Smooth muscle cell of the brain vasculature (primary cell): ENCODE measurements at regions not wholly inside any gene's neighbourhood (a gene's known extent, or its start where the extent isn't known, plus 50 kb on each side); places are given as distances from the start of the nearest gene placed in this dataset.
"Not testable (repeated sequence)": the region's sequence is repeated elsewhere in the genome, so short reads cannot be mapped to it uniquely, and the experiment has no call there.

ENCODE experiments used
- DNase-seq: peaks from one replicate; pipeline ENCODE4 v3.0.0-alpha.2; 2012; ENCODE audit warnings: low read depth, low spot score

DNA sequence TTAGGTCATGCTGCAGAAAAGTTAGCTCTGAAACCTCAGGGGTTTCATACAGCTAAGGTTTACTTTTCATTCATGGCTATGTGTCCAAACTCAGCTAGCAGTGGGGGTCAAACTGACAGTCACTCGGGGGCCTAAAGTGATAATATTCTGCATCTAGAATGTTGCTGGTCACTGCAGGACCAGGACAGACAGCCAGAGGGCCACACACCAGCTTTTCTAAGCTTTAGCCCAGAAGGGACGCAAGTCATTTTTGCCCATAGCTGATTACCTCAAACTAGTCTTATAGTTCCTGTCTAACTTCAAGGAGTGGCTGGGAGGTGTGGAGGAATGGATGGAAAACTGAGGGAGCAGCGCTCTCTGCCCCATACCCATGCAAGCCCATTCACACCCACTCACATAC is 163.0 kb upstream of the NLRP1 start:
- DNase-seq, result no peak

DNA sequence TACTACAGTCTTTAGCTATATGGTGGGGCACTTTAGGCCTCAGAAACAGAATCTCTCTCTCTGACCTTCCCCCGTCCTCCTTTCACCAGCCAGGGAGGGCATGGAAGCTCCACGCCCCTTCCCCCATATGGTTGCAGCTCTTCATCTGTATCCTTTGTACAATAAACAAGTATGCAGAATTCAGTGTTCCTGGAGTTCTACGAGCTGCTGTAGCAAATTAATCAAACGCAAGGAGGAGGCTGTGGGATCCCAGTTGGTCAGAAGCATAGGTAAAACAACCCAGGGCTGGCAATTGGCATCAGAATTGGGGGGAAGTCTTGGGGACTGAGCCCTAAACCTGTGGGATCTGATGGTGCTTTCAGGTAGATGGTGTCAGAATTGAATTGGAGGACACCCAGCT is 163.7 kb upstream of the NLRP1 start:
- DNase-seq, result no peak

DNA sequence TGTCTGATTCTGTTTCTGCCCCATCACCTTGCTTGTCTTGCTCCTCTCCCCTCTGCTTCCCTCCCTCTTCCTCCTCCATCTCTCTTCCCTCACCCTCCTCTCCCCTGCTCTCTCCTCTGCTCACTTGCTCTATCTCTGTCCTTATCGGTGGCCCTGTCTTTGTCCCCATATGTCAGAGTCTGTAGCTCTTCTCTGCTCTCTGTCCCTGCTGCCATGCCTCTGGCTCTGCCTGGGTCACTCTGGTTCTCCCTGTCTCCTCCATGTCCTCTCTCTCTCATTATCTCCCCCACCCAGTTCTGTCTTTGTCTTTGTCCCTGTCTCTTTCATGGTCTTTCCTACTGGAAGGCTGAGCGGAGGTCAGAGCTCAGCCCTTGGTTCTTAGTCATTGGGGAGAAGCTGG is 169.1 kb upstream of the NLRP1 start:
- no peak for DNase-seq

DNA sequence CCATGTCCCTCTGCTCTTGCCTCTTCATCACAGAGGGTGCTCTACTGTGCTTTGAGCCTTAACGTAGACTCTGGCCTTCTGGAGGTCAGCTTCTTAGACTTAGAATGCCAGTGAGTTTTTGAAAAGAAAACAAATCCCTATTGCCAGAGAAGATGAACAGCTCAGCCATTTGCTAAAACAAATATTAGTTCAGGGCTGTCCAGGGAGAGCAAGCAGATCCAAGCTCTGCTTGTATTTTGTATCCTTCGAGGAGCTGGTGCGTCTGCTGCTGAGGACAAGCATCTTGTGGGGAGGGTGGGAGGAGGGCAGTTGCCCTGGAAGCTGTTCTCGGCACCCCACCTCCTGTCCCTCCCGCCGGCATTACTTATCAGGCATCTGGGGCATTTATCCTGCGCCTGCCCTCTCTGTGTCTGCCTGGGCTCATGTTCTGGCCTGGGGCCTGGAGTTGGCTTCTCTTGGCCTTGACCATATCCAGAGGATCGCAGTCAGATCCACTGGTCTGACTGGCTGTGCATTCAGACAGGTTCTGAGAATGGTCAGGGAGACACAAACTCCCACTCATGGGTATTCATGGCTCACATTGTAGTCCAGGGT is 173.1 kb upstream of the NLRP1 start:
- DNase-seq, result no peak

DNA sequence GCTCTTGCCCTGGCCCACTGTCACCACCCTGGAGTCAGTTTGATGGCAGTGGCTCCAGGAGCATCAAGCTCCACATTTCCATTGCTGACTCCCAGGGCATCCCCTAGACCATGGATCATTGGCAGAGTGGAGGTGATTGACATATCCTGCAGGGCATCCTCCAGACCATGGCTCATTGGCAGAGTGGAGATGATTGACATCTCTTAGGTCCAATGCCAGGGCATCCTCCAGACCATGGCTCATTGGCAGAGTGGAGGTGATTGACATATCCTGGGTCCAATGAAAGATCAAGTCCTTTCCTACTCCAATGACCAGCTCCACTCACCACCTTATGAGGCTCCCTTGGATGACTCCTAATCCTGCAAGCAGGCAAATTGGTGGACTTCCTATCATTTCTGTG is 174.3 kb upstream of the NLRP1 start:
- DNase-seq, result no peak

DNA sequence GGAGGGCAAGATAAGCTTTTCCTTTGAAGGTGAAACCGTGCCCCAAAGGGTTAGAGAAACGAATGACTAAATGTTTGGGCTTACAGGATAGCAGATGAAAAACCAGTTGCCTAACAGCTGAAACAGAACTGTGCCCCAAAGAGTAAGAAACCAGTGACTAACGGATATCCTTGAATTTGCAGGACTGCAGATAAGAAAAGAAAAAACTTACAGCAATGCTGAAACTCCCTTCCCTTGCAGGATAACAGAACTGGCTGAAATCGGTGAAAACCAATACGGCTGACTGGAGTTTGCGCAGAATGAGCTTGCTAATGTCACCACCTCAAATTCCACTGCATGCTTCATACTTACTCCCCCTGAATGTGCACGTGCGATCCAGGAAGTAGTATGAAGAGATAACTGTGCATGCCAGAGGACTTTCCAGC is 175.2 kb upstream of the NLRP1 start:
- no peak for DNase-seq

DNA sequence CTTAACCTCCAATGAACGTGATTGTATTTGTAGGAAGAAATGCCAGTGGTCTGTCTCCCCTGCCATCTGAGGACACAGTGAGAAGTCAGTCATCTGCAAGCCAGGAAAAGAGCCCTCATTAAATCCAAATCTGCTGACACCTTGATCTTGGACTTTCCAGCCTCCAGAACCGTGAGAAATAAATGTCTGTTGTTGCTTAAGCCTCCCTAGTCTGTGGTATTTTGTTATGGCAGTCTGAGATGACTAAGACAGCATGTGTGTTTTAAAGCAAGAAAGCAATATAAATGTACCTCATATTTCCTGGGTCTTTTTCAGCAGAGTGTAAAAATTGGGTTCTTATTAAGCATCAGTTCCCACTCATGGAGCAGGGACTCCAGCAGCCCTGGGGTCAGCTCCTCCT is 177.9 kb upstream of the NLRP1 start:
- no peak for DNase-seq

DNA sequence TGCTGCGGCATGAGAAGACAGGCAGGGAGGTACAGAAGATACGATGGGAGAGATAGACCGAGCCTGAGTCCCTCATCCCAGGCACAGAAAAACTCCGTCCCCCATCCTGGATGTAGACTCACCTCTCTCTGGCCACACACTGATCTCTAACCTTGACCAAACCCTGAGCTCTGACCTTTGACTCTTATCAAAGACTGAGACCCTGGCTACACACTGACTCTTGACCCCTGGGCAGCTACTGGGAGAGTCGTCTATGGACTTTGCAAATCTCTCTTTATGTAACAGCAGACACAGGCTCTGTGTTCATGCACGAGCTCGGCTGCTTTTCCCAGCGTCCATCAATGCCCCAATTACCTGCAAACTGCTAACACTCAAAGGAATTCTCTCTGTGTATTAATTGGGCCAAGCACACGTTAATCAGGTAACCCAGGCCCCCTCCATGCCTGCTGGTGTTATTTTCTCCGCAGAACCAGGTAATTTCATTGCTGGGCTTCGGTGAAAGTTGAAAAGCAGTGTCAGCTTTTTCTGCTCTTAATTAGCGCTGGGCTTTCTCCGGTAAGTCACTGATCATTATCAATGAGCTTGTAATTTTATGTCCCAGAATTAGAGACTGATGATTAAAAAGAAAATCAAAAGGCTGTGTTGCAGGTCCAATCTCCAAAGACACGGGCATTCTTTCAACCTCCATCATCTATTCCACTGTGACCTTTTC is 179.4 kb upstream of the NLRP1 start:
- DNase-seq, result no peak

DNA sequence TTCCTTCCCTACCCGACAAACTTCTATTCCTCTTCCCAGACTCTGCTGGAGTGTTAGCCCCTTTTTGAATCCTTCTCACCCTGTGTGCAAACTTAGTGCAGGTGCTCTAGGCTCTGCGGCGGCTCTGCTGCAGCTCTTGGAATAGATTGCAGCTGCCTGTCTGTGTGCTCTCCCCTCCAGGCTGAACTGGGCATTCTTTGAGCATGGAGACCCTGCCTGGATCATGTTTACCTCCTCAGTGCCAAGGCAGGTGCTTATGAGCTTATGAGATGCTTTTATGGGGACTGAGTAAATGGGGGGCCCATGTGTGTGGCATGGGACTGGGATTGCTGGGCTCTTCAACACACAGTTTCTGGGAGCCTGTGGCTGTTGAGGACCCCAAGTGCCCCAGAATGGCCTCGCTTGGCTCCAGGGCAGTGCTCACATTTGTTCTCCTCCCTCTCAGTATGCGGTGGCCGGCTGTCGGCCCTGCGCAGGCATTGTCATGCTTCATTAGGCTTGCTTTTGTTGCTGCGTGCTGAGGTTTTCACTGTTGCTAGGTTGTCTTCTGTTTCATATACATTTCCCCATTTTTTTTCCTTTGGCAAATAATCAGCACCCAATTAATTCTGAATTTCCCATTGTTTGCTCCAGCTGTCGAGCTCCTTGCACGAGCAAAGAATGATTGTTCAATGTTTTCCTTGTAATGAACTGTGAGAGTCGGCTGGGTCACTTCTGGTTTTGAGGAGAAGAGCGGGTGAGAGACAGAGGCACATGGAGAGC is 185.5 kb upstream of the NLRP1 start:
- DNase-seq, result no peak

DNA sequence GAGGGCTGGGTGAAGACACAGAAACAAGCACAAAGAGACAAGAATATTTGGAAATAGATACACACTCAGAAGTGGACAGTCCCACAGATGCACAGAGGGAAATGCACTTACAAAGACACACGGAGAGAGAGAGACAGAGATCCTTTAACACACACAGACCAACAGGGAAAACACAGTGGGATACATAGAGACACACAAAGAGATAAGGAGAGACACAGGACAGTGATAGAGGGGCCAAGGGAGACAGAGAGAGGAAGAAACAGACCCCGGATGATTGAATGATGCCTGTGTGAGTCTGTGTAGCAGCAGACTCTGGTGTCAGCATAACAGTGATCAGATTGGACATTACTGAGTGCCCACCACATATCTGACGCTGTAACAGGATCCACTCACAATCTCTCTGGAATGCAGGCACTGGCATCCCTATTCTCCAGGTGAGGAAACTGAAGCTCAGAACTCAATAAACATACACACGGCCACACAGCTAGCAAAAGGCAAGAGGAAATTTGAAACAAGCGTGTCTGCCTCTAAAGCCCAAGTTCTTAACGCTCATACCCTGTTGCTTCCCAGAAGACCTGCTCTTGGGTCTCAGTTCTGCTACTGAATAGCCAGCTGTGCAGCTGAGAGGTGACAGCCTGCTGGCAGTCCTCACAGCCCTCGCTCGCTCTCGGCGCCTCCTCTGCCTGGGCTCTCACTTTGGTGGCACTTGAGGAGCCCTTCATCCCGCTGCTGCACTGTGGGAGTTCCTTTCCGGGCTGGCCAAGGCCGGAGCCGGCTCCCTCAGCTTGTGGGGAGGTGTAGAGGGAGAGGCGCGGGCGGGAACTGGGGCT is 186.3 kb upstream of the NLRP1 start:
- DNase-seq, result no peak

DNA sequence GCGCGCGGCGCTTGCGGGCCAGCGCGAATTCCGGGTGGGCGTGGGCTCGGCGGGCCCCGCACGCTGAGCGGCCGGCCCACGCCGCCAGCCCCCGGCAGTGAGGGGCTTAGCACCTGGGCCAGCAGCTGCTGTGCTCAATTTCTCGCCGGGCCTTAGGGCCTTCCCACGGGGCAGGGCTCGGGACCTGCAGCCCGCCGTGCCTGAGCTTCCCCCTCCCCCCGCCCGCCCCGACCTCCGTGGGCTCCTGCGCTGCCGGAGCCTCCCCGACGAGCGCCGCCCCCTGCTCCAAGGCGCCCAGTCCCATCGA is 186.9 kb upstream of the NLRP1 start:
- not testable (repeated sequence) for DNase-seq

DNA sequence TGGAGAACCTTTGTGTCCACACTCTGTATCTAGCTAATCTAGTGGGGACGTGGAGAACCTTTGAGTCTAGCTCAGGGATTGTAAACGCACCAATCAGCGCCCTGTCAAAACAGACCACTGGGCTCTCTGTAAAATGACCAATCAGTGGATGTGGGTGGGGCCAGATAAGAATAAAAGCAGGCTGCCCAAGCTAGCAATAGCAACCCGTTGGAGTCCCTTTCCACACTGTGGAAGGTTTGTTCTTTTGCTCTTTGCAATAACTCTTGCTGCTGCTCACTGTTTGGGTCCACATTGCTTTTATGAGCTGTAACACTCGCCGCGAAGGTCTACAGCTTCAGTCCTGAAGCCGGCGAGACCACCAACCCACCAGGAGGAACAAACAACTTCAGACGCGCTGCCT is 187.7 kb upstream of the NLRP1 start:
- not testable (repeated sequence) for DNase-seq

DNA sequence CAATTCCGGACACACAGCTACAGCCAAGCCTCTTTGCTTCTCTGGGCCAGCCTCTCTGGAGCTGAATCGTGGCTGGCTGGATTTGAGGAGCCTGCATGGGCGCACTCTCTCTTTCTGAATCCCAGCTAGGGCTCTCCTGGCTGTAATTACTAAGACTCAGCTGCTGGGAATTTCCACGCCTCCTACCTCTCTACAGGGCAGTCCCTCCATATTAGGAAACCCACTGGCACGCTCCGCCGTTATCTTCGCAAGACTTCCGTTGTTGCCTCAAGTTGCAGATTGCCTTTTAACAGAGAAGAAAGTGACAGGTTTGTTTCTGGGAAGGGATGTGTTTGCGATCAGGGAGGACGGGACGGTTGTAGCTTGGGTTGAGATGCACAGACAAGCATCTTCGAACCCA is 188.4 kb upstream of the NLRP1 start:
- DNase-seq, result no peak

DNA sequence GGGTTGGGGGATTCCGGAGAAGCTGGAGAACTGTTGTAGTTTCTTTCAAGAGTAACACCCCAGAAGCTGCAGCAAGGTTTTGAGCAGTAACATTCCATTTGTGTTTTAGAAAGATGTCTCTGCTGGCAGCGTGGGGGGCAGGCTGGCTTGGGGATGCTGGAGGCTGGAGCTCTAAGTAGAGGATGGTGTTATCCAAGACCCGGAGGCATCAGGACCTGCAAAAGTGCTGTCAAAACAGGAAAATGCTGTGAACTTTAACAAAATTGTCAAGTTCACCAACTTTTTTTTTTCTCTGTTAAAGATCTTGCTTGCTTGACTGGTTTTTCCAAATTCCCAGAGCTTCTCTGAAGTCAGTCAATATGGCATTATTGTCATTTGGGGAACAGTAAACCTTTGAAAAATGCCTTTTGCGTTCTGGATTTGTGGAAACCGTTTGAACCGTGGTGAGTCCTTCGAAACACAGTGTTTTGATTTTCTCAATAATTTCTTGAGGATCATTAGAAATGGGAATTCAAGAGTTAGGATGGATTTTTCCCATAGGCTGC is 189.6 kb upstream of the NLRP1 start:
- DNase-seq, result no peak

DNA sequence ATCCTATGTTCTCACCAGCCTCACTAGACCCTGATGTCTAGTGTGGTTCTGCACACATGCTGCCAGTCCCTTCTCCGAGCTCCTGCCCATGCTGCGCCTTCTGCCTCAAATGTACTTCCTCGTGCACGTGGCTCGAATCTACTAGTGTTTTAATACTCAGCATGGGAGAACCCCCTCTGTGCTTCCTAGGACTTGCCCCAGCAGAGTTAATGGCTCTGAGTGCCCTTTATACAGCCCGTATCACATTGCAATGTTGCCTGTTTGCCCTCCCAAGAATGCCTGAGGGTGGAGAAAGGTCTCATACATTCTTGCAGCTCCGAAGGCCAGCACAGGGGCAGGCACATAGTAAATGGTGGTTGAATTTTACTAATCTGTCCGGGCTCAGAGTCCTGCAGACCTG is 190.8 kb upstream of the NLRP1 start:
- DNase-seq, result no peak

DNA sequence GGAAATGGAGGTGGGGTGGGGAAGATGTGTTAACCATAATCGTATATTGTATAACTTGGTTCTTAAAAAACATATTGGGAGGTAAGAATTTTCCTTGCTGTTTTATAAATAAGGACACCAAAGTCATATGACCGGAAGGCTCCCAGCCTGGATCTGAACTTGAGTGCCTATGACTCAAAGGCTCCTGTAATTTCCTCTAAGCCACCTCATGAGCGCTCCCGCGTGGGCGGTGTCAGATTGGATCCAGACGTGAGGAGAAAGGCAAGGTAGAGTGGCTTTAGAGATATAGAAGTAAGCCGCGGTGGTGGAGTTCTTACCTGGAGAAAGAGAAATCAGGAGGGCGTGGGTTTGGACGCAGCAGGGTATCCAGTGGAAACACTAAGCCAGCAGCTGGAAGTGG is 196.2 kb upstream of the NLRP1 start:
- DNase-seq, result peak; percentile 18

DNA sequence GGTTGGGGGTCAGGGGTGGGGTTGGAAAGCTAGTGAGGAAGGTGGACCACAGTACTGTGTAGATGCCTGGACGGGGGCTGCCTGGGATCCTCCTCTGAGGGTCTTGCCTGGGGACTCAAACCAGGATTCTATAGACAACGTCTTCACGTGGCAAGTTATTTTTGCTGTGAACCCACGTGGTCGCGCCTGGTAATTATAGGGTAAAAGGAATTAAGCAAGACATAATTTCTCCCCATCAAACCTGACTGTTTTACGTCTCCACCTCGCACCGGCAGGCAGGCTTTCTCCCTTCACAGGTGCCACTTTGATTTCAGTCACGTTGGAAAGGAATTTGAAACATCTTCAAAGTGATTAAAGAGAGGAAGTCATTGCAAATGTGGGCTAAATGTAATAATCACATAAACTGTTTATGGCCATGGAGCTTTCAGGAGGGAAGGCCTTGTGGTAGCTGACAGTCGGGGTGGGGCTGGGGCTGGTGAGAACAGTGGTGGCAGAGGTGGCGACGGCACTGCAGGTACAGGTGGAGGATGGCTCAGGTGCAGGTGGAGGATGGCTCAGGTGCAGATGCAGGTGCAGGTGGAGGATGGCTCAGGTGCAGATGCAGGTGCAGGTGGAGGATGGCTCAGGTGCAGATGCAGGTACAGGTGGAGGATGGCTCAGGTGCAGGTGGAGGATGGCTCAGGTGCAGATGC is 197.1 kb upstream of the NLRP1 start:
- no peak for DNase-seq

DNA sequence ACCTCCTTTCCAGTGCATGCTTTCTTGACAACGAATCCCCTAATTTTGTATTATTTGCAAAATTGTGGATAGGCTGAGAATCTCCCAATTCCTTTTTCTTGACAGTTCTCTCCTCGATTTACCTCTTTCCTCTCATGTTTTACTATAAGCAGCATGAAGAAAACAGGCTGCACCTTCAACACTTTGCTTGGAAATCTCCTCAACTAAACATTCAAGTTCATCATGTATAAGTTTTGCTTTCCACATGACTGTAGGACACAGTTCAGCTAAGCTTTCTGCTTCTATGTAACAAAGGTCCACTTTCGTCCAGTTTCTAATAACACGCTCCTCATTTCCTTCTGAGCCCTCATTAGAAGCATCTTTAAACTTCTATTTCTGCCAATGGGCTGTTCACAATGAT is 199.0 kb upstream of the NLRP1 start:
- no peak for DNase-seq

DNA sequence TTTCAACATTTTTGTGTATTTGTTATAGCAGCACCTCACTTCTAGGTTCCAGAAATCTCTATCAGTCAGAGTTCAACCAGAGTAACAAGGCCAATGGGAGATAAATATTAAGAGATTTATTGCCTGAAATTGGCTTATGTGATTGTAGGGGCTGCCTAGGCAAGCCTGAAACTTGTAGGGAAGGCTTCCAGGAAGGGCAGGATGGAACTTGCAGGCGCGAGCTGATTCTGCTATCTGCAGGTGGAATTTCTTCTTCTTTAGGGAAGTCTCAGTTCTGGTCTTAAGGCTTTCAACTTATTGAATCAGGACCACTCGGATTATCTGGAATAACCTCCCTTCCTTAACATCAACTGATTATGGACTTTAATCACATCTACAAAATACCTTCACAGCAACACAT is 199.5 kb upstream of the NLRP1 start:
- no peak for DNase-seq

DNA sequence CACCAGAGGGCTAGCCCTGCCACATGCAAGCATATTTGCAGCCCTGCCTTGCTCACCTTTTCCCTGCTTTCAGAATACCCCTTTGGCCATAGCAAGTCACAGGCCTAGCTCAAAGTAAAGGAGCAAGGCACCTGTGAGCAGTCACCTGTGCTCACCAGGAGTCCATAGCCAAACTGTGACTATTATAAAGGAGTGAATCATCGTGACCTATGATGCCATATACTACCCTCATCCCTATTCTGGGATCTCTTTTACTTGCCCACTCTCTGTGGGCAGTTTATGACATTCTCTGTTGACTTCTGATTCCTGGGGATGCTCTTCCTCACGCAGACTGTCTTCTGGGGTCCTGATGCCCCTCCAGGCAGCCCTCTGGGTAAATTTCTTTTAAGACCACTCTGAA is 200.5 kb upstream of the NLRP1 start:
- DNase-seq, result no peak

DNA sequence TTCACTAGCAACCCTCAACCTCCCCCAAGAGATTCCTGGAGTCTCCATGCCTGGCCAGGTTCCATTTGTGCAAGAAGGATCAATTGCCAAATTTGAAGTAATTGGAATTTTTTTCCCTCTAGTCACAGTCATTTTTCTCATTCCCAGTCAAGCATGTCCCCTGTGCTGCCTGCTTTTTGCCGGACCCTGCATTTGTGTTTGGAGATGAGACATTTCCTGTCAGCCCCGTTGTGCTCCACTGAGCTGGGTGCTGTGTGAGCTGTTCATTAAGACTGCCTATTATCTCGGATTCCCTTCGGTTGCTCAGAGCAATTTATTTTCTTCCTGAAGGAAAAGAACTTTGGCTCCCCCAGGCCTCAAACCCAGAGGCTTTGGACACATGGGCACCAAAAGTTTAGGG is 201.0 kb upstream of the NLRP1 start:
- no peak for DNase-seq
